ENCODE measurements at regions not wholly inside any gene's neighbourhood (a gene's known extent, or its start where the extent isn't known, plus 50 kb on each side); places are given as distances from the start of the nearest gene placed in this dataset.
A peak's percentile ranks its signal among the peaks of the same experiment; 100 is the strongest.

- DNase-seq (ENCODE audit: low read depth): no peak
Measured at GRCh38 chr15:89421219-89421618, 75.2 kb downstream of the RHCG start.

GRCh38 chr15:89419370-89419984, 76.9 kb downstream of the RHCG start:
- no peak for DNase-seq (ENCODE audit: low read depth)

GRCh38 chr15:89417206-89417725, 79.1 kb downstream of the RHCG start:
- no peak for DNase-seq (ENCODE audit: low read depth)

- peak; percentile 50 for DNase-seq (ENCODE audit: low read depth)
Measured at GRCh38 chr15:89416339-89417183, 79.8 kb downstream of the RHCG start.

- no peak for DNase-seq (ENCODE audit: low read depth)
Measured at GRCh38 chr15:89414571-89414970, 79.9 kb upstream of the POLG start.

- no peak for DNase-seq (ENCODE audit: low read depth)
Measured at GRCh38 chr15:89413877-89414276, 79.3 kb upstream of the POLG start.

GRCh38 chr15:89412905-89413411, 78.3 kb upstream of the POLG start:
- DNase-seq (ENCODE audit: low read depth): no peak

GRCh38 chr15:89410039-89410435, 75.4 kb upstream of the POLG start:
- no peak for DNase-seq (ENCODE audit: low read depth)

- no peak for DNase-seq (ENCODE audit: low read depth)
Measured at GRCh38 chr15:89409184-89410038, 74.8 kb upstream of the POLG start.

- DNase-seq (ENCODE audit: low read depth): no peak
Measured at GRCh38 chr15:89408372-89409183, 74.0 kb upstream of the POLG start.

GRCh38 chr15:89406940-89407607, 72.5 kb upstream of the POLG start:
- DNase-seq (ENCODE audit: low read depth): no peak

GRCh38 chr15:89406218-89406939, 71.8 kb upstream of the POLG start:
- DNase-seq (ENCODE audit: low read depth): no peak

GRCh38 chr15:89405494-89405893, 70.9 kb upstream of the POLG start:
- DNase-seq (ENCODE audit: low read depth): no peak

- DNase-seq (ENCODE audit: low read depth): no peak
Measured at GRCh38 chr15:89404023-89404422, 69.4 kb upstream of the POLG start.

- DNase-seq (ENCODE audit: low read depth): no peak
Measured at GRCh38 chr15:89402518-89402805, 67.8 kb upstream of the POLG start.

- no peak for DNase-seq (ENCODE audit: low read depth)
Measured at GRCh38 chr15:89401631-89402517, 67.2 kb upstream of the POLG start.

- no peak for DNase-seq (ENCODE audit: low read depth)
Measured at GRCh38 chr15:89400782-89401545, 66.3 kb upstream of the POLG start.

GRCh38 chr15:89400116-89400781, 65.6 kb upstream of the POLG start:
- no peak for DNase-seq (ENCODE audit: low read depth)
